HEK293 (cell line): ENCODE measurements at regions not wholly inside any gene's neighbourhood (a gene's known extent, or its start where the extent isn't known, plus 50 kb on each side); places are given as distances from the start of the nearest gene placed in this dataset.

Source experiments
- CTCF ChIA-PET: fragments of 350-600 bp; formaldehyde crosslinking; extraction: SDS; loops from one replicate; lab custom pipeline; 2021; ENCODE audit warnings: antibody characterized with exemption; lab: Yijun Ruan, JAX
- POLR2A ChIA-PET: fragments of 300-600 bp; formaldehyde crosslinking; extraction: SDS; loops from one replicate; lab custom pipeline; 2020; ENCODE audit warnings: antibody characterized with exemption, inconsistent platforms; lab: Yijun Ruan, JAX
- H3K27ac ChIP-seq: fragments of 200-500 bp; sonication (Bioruptor generic); 2 replicates; pipeline ENCODE4 v1.5.1; 2014; ENCODE audit warnings: low read depth, low read length, control low read depth, inconsistent platforms; ENCODE audit errors: extremely low read depth
- H3K36me3 ChIP-seq, 2 experiments: fragments of 200-500 bp in 1 of 2; sonication (Bioruptor generic) in 1 of 2; 1 replicate in 1 of 2; 2 replicates in 1 of 2; pipeline ENCODE4 v1.5.1; 2014 to 2017; ENCODE audit warnings: inconsistent platforms in 2 of 2, low read length in 2 of 2; ENCODE audit not compliant: control insufficient read depth in 2 of 2, insufficient read depth in 1 of 2
- H3K4me1 ChIP-seq: fragments of 200-500 bp; sonication (Bioruptor generic); 2 replicates; pipeline ENCODE4 v1.5.1; 2014; ENCODE audit warnings: mild to moderate bottlenecking, low read length, inconsistent platforms; ENCODE audit not compliant: control insufficient read depth, insufficient read depth
- H3K4me3 ChIP-seq: 2 replicates; pipeline ENCODE4 v1.5.1; 2011; ENCODE audit warnings: low read depth, mild to moderate bottlenecking, control low read depth, low read length, moderate library complexity
- H3K9me3 ChIP-seq: fragments of 200-500 bp; sonication (Bioruptor generic); 2 replicates; pipeline ENCODE4 v1.5.1; 2014; ENCODE audit warnings: low read depth, low read length, inconsistent platforms; ENCODE audit not compliant: control insufficient read depth, insufficient read depth
- HIC1 ChIP-seq: fragments of 450-650 bp; formaldehyde crosslinking; IDR thresholded peaks from 2 replicates; pipeline ENCODE4 v1.5.1; 2016; ENCODE audit warnings: missing biosample characterization, missing genetic modification characterization
- REST ChIP-seq: fragments of 450-650 bp; formaldehyde crosslinking; IDR thresholded peaks from 2 replicates; pipeline ENCODE4 v1.5.1; 2016; ENCODE audit warnings: missing biosample characterization, missing genetic modification characterization
- SETDB1 ChIP-seq: IDR thresholded peaks from one replicate; pipeline ENCODE4 v1.6.1; 2017; ENCODE audit warnings: mild to moderate bottlenecking, low read length, moderate library complexity, mixed read lengths; ENCODE audit not compliant: insufficient read length
- TRIM28 ChIP-seq: IDR thresholded peaks from 2 replicates; pipeline ENCODE4 v1.6.1; 2011; ENCODE audit warnings: low read length, control low read depth, borderline replicate concordance
- ZBTB1 ChIP-seq: fragments of 450-650 bp; formaldehyde crosslinking; IDR thresholded peaks from 2 replicates; pipeline ENCODE4 v1.5.1; 2016; ENCODE audit warnings: missing biosample characterization, missing genetic modification characterization
- ZBTB6 ChIP-seq: fragments of 450-650 bp; formaldehyde crosslinking; IDR thresholded peaks from 2 replicates; pipeline ENCODE4 v1.5.1; 2017; ENCODE audit warnings: missing biosample characterization, missing genetic modification characterization
- ZIC2 ChIP-seq: fragments of 450-650 bp; formaldehyde crosslinking; IDR thresholded peaks from 2 replicates; pipeline ENCODE4 v1.5.1; 2016; ENCODE audit warnings: missing biosample characterization, missing genetic modification characterization
- ZNF114 ChIP-seq: fragments of 450-650 bp; formaldehyde crosslinking; IDR thresholded peaks from 2 replicates; pipeline ENCODE4 v1.5.0; 2017; ENCODE audit warnings: missing biosample characterization, missing genetic modification characterization
- ZNF133 ChIP-seq: fragments of 450-650 bp; formaldehyde crosslinking; IDR thresholded peaks from 2 replicates; pipeline ENCODE4 v1.5.1; 2016; ENCODE audit warnings: missing biosample characterization, missing genetic modification characterization
- ZNF138 ChIP-seq: fragments of 450-650 bp; formaldehyde crosslinking; IDR thresholded peaks from 2 replicates; pipeline ENCODE4 v1.5.1; 2016; ENCODE audit warnings: missing biosample characterization, missing genetic modification characterization, borderline replicate concordance
- ZNF174 ChIP-seq: fragments of 450-650 bp; formaldehyde crosslinking; IDR thresholded peaks from 2 replicates; pipeline ENCODE4 v1.5.0; 2017; ENCODE audit warnings: missing biosample characterization, mild to moderate bottlenecking, missing genetic modification characterization
- ZNF184 ChIP-seq: fragments of 450-650 bp; IDR thresholded peaks from 2 replicates; pipeline ENCODE4 v1.5.1; 2018; ENCODE audit warnings: missing biosample characterization, mild to moderate bottlenecking, missing genetic modification characterization
- ZNF23 ChIP-seq: fragments of 450-650 bp; formaldehyde crosslinking; IDR thresholded peaks from 2 replicates; pipeline ENCODE4 v1.5.1; 2016; ENCODE audit warnings: missing biosample characterization, missing genetic modification characterization, borderline replicate concordance
- ZNF26 ChIP-seq: fragments of 450-650 bp; formaldehyde crosslinking; IDR thresholded peaks from 2 replicates; pipeline ENCODE4 v1.5.1; 2016; ENCODE audit warnings: missing biosample characterization, missing genetic modification characterization
- ZNF341 ChIP-seq: fragments of 450-650 bp; formaldehyde crosslinking; IDR thresholded peaks from 2 replicates; pipeline ENCODE4; 2016; ENCODE audit warnings: low read depth, missing biosample characterization, missing genetic modification characterization
- ZNF391 ChIP-seq: fragments of 450-650 bp; formaldehyde crosslinking; IDR thresholded peaks from 2 replicates; pipeline ENCODE4 v1.5.1; 2016; ENCODE audit warnings: low read depth, missing biosample characterization, missing genetic modification characterization, borderline replicate concordance
- ZNF488 ChIP-seq: fragments of 450-650 bp; formaldehyde crosslinking; IDR thresholded peaks from 2 replicates; pipeline ENCODE4 v1.5.1; 2016; ENCODE audit warnings: missing biosample characterization, missing genetic modification characterization
- ZNF530 ChIP-seq: fragments of 450-650 bp; formaldehyde crosslinking; IDR thresholded peaks from 2 replicates; pipeline ENCODE4 v1.5.1; 2016; ENCODE audit warnings: low read depth, missing biosample characterization, missing genetic modification characterization
- ZNF571 ChIP-seq: fragments of 450-650 bp; formaldehyde crosslinking; IDR thresholded peaks from 2 replicates; pipeline ENCODE4 v1.5.0; 2017; ENCODE audit warnings: missing biosample characterization, missing genetic modification characterization
- ZNF670 ChIP-seq: fragments of 450-650 bp; formaldehyde crosslinking; IDR thresholded peaks from 2 replicates; pipeline ENCODE4 v1.5.1; 2016; ENCODE audit warnings: missing biosample characterization, missing genetic modification characterization, low read depth
- ZNF777 ChIP-seq: fragments of 450-650 bp; formaldehyde crosslinking; IDR thresholded peaks from 2 replicates; pipeline ENCODE4 v1.5.1; 2017; ENCODE audit warnings: missing biosample characterization, missing genetic modification characterization, borderline replicate concordance
- ZNF791 ChIP-seq: fragments of 450-650 bp; formaldehyde crosslinking; IDR thresholded peaks from 2 replicates; pipeline ENCODE4 v1.5.1; 2016; ENCODE audit warnings: missing biosample characterization, missing genetic modification characterization
- ZSCAN16 ChIP-seq: fragments of 450-650 bp; formaldehyde crosslinking; IDR thresholded peaks from 2 replicates; pipeline ENCODE4 v1.5.1; 2016; ENCODE audit warnings: missing biosample characterization, missing genetic modification characterization
- ZXDB ChIP-seq: fragments of 450-650 bp; formaldehyde crosslinking; IDR thresholded peaks from 2 replicates; pipeline ENCODE4 v1.5.1; 2016; ENCODE audit warnings: missing biosample characterization, missing genetic modification characterization

GRCh38 chr6:155641603-155642002 lies 186.0 kb upstream of the NOX3 start:
- H3K4me1 ChIP-seq: no peaks in the 10 kb centered on the region
- ChIA-PET POLR2A (no interaction called here), CTCF (interaction anchor here (1.4 kb wide), 1 partner anchor 10 kb away, joined by 3 read pairs; no protein-coding TSS in a partner anchor)
- no peak overlapping the region for H3K27ac ChIP-seq
- no peaks in the 10 kb centered on the region for H3K36me3 ChIP-seq
- no peaks in the 10 kb centered on the region for H3K9me3 ChIP-seq
- H3K4me3 ChIP-seq: no peak overlapping the region
- TF ChIP-seq SETDB1 (peak; percentile 99), ZIC2 (tag by site-specific recombination) (no peak), TRIM28 (peak; percentile 71; the same call in 1 of the 2 replicates)
- TF ChIP-seq, all 188 proteins: peak for 2

DNA sequence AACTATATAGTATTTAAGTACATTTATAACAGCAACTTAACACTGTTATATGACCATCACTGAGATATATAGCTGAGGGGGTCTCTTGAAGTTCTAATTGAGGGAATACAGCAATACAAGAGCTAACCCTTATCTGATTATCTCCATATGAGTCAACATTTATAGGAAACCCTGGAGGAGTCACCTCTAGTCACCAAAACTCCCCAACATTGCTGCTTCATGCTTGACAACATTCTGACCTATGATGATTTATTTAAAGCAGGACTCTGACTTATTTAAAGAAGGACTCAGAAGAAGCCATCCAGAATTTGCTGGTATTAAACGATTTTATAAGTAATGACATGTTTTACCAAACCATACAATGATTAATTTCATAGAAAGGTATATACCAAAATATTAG lies 182.6 kb upstream of the NOX3 start:
- Histone ChIP-seq H3K9me3 (no peaks in the 10 kb centered on the region), H3K36me3 (no peaks in the 10 kb centered on the region), H3K4me3 (no peak overlapping the region), H3K27ac (no peak overlapping the region), H3K4me1 (no peaks in the 10 kb centered on the region)
- POLR2A ChIA-PET: no interaction called here
- TF ChIP-seq ZNF530 (tag by site-specific recombination): no peak
- no peak for TF ChIP-seq ZXDB (tag by site-specific recombination)
- no peak for TF ChIP-seq SETDB1
- no peak for TF ChIP-seq ZNF777
- no peak for TF ChIP-seq REST (tag by site-specific recombination)
- no peak for TF ChIP-seq ZNF114 (tag by site-specific recombination)
- TF ChIP-seq ZNF571 (tag by site-specific recombination): no peak
- no peak for TF ChIP-seq HIC1 (tag by site-specific recombination)
- TF ChIP-seq ZNF23 (tag by site-specific recombination): no peak
- no peak for TF ChIP-seq ZNF391
- CTCF ChIA-PET: no interaction called here

GRCh38 chr6:155635416-155635815 lies 179.8 kb upstream of the NOX3 start:
- ChIA-PET CTCF (interaction anchor here (0.6 kb wide), 1 partner anchor 79 kb away, joined by 4 read pairs; no protein-coding TSS in a partner anchor), POLR2A (no interaction called here)
- TF ChIP-seq ZNF670 (tag by site-specific recombination): no peak
- no peak for TF ChIP-seq ZBTB6
- no peak for TF ChIP-seq ZNF138 (tag by site-specific recombination)
- no peak for TF ChIP-seq ZNF174 (tag by site-specific recombination)
- no peak for TF ChIP-seq ZNF341
- TF ChIP-seq ZNF791 (tag by site-specific recombination): no peak
- TF ChIP-seq ZBTB1 (tag by site-specific recombination): no peak
- no peak for TF ChIP-seq ZNF488 (tag by site-specific recombination)
- TF ChIP-seq ZNF184: no peak
- TF ChIP-seq ZSCAN16 (tag by site-specific recombination): no peak
- TF ChIP-seq ZNF133 (tag by site-specific recombination): no peak
- TF ChIP-seq ZNF26 (tag by site-specific recombination): no peak

More at GRCh38 chr6:155635416-155635815, 179.8 kb upstream of the NOX3 start:
- no peak overlapping the region for H3K27ac ChIP-seq
- no peaks in the 10 kb centered on the region for H3K9me3 ChIP-seq
- no peaks in the 10 kb centered on the region for H3K4me1 ChIP-seq
- H3K36me3 ChIP-seq: no peaks in the 10 kb centered on the region
- no peak overlapping the region for H3K4me3 ChIP-seq
